ENCODE measurements at regions not wholly inside any gene's neighbourhood (a gene's known extent, or its start where the extent isn't known, plus 50 kb on each side); places are given as distances from the start of the nearest gene placed in this dataset.
"Not testable (repeated sequence)": the region's sequence is repeated elsewhere in the genome, so short reads cannot be mapped to it uniquely, and the experiment has no call there.

GRCh38 chr18:42549596-42549995 lies 565.9 kb downstream of the RIT2 start:
- BruUV-seq (replicated peaks) = no TSS peak
- Mint-ChIP-seq H3K4me1 (ENCODE audit: insufficient read depth, unreplicated experiment) (peaks cover 6% of the 10 kb centered on the region), H3K36me3 (ENCODE audit: insufficient read depth, unreplicated experiment) (no peaks in the 10 kb centered on the region), H3K9me3 (ENCODE audit: unreplicated experiment) (peaks cover 4% of the 10 kb centered on the region), H3K27me3 (ENCODE audit: insufficient read depth, unreplicated experiment) (no peaks in the 10 kb centered on the region), H3K4me3 (ENCODE audit: unreplicated experiment) (no peak overlapping the region), H3K27ac (ENCODE audit: low read depth, unreplicated experiment) (no peak overlapping the region)
- DNase-seq (ENCODE audit: unreplicated experiment) = no peak
- intact Hi-C loops (cut with micrococcal nuclease) = loop anchor here (10.0 kb wide), 1 partner anchor 135 kb away; no protein-coding TSS in a partner anchor
- CTCF ChIA-PET = no interaction called here
- TF ChIP-seq CTCF (IDR thresholded peaks at IDR 0.05; ENCODE audit: unreplicated experiment) = no peak
- POLR2A ChIA-PET = interaction anchor here (0.7 kb wide), 1 partner anchor 74 kb away, joined by 3 read pairs; no protein-coding TSS in a partner anchor

- DNase-seq (ENCODE audit: unreplicated experiment); BruUV-seq (replicated peaks); H3K4me3 Mint-ChIP-seq (ENCODE audit: unreplicated experiment); H3K4me1 Mint-ChIP-seq (ENCODE audit: insufficient read depth, unreplicated experiment); intact Hi-C loops (cut with micrococcal nuclease); H3K27ac Mint-ChIP-seq (ENCODE audit: low read depth, unreplicated experiment); H3K36me3 Mint-ChIP-seq (ENCODE audit: insufficient read depth, unreplicated experiment); H3K27me3 Mint-ChIP-seq (ENCODE audit: insufficient read depth, unreplicated experiment); POLR2A ChIA-PET: not testable (repeated sequence)
- CTCF ChIA-PET = interaction anchor here (1.6 kb wide), 1 partner anchor 44 kb away, joined by 4 read pairs; no protein-coding TSS in a partner anchor
- H3K9me3 Mint-ChIP-seq (ENCODE audit: unreplicated experiment) = peaks cover 15% of the 10 kb centered on the region
Measured at GRCh38 chr18:42552559-42552958, 562.9 kb downstream of the RIT2 start.

GRCh38 chr18:42559069-42559690 lies 556.3 kb downstream of the RIT2 start:
- no peaks in the 10 kb centered on the region for H3K36me3 Mint-ChIP-seq (ENCODE audit: insufficient read depth, unreplicated experiment)
- peaks cover 17% of the 10 kb centered on the region for H3K9me3 Mint-ChIP-seq (ENCODE audit: unreplicated experiment)
- H3K27ac Mint-ChIP-seq (ENCODE audit: low read depth, unreplicated experiment) = no peak overlapping the region
- no peak overlapping the region for H3K4me3 Mint-ChIP-seq (ENCODE audit: unreplicated experiment)
- ChIA-PET POLR2A (no interaction called here), CTCF (interaction anchor here (0.6 kb wide), 1 partner anchor 262 kb away, joined by 4 read pairs; no protein-coding TSS in a partner anchor)
- H3K27me3 Mint-ChIP-seq (ENCODE audit: insufficient read depth, unreplicated experiment) = peaks cover 21% of the 10 kb centered on the region
- intact Hi-C loops (cut with micrococcal nuclease) = no loop called here
- BruUV-seq (replicated peaks) = no TSS peak
- DNase-seq (ENCODE audit: unreplicated experiment) = no peak
- TF ChIP-seq CTCF (IDR thresholded peaks at IDR 0.05; ENCODE audit: unreplicated experiment) = no peak
- no peaks in the 10 kb centered on the region for H3K4me1 Mint-ChIP-seq (ENCODE audit: insufficient read depth, unreplicated experiment)

GRCh38 chr18:42561521-42561920 lies 554.0 kb downstream of the RIT2 start:
- intact Hi-C loops (cut with micrococcal nuclease) = no loop called here
- Mint-ChIP-seq H3K4me3 (ENCODE audit: unreplicated experiment) (no peak overlapping the region), H3K9me3 (ENCODE audit: unreplicated experiment) (peaks cover 6% of the 10 kb centered on the region), H3K36me3 (ENCODE audit: insufficient read depth, unreplicated experiment) (no peaks in the 10 kb centered on the region), H3K27me3 (ENCODE audit: insufficient read depth, unreplicated experiment) (peaks cover 42% of the 10 kb centered on the region), H3K27ac (ENCODE audit: low read depth, unreplicated experiment) (no peak overlapping the region), H3K4me1 (ENCODE audit: insufficient read depth, unreplicated experiment) (no peaks in the 10 kb centered on the region)
- POLR2A ChIA-PET = no interaction called here
- no TSS peak for BruUV-seq (replicated peaks)
- CTCF ChIA-PET = no interaction called here
- no peak for DNase-seq (ENCODE audit: unreplicated experiment)
- no peak for TF ChIP-seq CTCF (IDR thresholded peaks at IDR 0.05; ENCODE audit: unreplicated experiment)
